NCI-H146 treated with DMSO at 0.1 percent for 48 hours (cell line): ENCODE measurements at regions not wholly inside any gene's neighbourhood (a gene's known extent, or its start where the extent isn't known, plus 50 kb on each side); places are given as distances from the start of the nearest gene placed in this dataset.
"Not testable (repeated sequence)": the region's sequence is repeated elsewhere in the genome, so short reads cannot be mapped to it uniquely, and the experiment has no call there.

Experiments used
- DNase-seq: peaks from one replicate; lab custom pipeline; 2025; ENCODE audit not compliant: unreplicated experiment; lab: John Stamatoyannopoulos, UW

- DNase-seq: no peak
Observed at GRCh38 chr12:73460212-73460611, 1077.4 kb upstream of the ATXN7L3B start.

GRCh38 chr12:73465106-73465505, 1072.5 kb upstream of the ATXN7L3B start:
- DNase-seq: no peak

- no peak for DNase-seq
Observed at GRCh38 chr12:73486256-73486655, 1051.4 kb upstream of the ATXN7L3B start.

- no peak for DNase-seq
Observed at GRCh38 chr12:73506611-73507010, 1031.0 kb upstream of the ATXN7L3B start.

GRCh38 chr12:73514672-73515071, 1023.0 kb upstream of the ATXN7L3B start:
- no peak for DNase-seq

- no peak for DNase-seq
Observed at GRCh38 chr12:73517859-73518258, 1019.8 kb upstream of the ATXN7L3B start.

GRCh38 chr12:73529231-73529630, 1008.4 kb upstream of the ATXN7L3B start:
- no peak for DNase-seq

- DNase-seq: no peak
Observed at GRCh38 chr12:73529954-73530353, 1007.7 kb upstream of the ATXN7L3B start.

GRCh38 chr12:73531752-73532151, 1005.9 kb upstream of the ATXN7L3B start:
- DNase-seq: no peak

GRCh38 chr12:73547421-73547820, 990.2 kb upstream of the ATXN7L3B start:
- DNase-seq: no peak

GRCh38 chr12:73585136-73585535, 952.5 kb upstream of the ATXN7L3B start:
- DNase-seq: no peak

GRCh38 chr12:73589220-73589619, 948.4 kb upstream of the ATXN7L3B start:
- no peak for DNase-seq

GRCh38 chr12:73598626-73599025, 939.0 kb upstream of the ATXN7L3B start:
- DNase-seq: no peak

GRCh38 chr12:73599268-73599667, 938.4 kb upstream of the ATXN7L3B start:
- no peak for DNase-seq

- not testable (repeated sequence) for DNase-seq
Observed at GRCh38 chr12:73605925-73606324, 931.7 kb upstream of the ATXN7L3B start.

GRCh38 chr12:73612551-73612950, 925.1 kb upstream of the ATXN7L3B start:
- DNase-seq: no peak

GRCh38 chr12:73623421-73623820, 914.2 kb upstream of the ATXN7L3B start:
- no peak for DNase-seq

- DNase-seq: no peak
Observed at GRCh38 chr12:73625226-73625625, 912.4 kb upstream of the ATXN7L3B start.

GRCh38 chr12:73629171-73629570, 908.5 kb upstream of the ATXN7L3B start:
- DNase-seq: no peak

- no peak for DNase-seq
Observed at GRCh38 chr12:73629893-73630831, 907.5 kb upstream of the ATXN7L3B start.

GRCh38 chr12:73632191-73632590, 905.4 kb upstream of the ATXN7L3B start:
- no peak for DNase-seq

- DNase-seq: no peak
Observed at GRCh38 chr12:73632661-73633060, 905.0 kb upstream of the ATXN7L3B start.

- DNase-seq: not testable (repeated sequence)
Observed at GRCh38 chr12:73639397-73639796, 898.2 kb upstream of the ATXN7L3B start.
